Upper lobe of left lung (tissue), 4 donors: ENCODE measurements at regions not wholly inside any gene's neighbourhood (a gene's known extent, or its start where the extent isn't known, plus 50 kb on each side); places are given as distances from the start of the nearest gene placed in this dataset.

ENCODE experiments used
- CTCF ChIP-seq, 6 experiments: fragments of 450-650 bp in 4 of 6; fragments of 200-600 bp in 2 of 6; sonication (generic) in 2 of 6; IDR thresholded peaks; one replicate each; pipeline ENCODE4 v1.5.1; 2016 to 2019; ENCODE audit warnings: antibody characterized with exemption in 6 of 6
- POLR2AphosphoS5 ChIP-seq, 2 donors: sonication (generic); formaldehyde crosslinking; IDR thresholded peaks; one replicate each; pipeline ENCODE4 v1.5.1; 2017; ENCODE audit warnings: antibody characterized with exemption in 2 of 2

GRCh38 chr2:49259926-49260325, 105.6 kb upstream of the FSHR start:
- no peak for TF ChIP-seq CTCF (IDR thresholded peaks at IDR 0.05)
- TF ChIP-seq POLR2AphosphoS5 (IDR thresholded peaks at IDR 0.05) = no peak
